ENCODE measurements at regions not wholly inside any gene's neighbourhood (a gene's known extent, or its start where the extent isn't known, plus 50 kb on each side); places are given as distances from the start of the nearest gene placed in this dataset.
"Not testable (repeated sequence)": the region's sequence is repeated elsewhere in the genome, so short reads cannot be mapped to it uniquely, and the experiment has no call there.

GRCh38 chr5:164317676-164318075, 812.3 kb downstream of the MAT2B start:
- DNase-seq: no peak

GRCh38 chr5:164319161-164319560, 813.7 kb downstream of the MAT2B start:
- DNase-seq: no peak

DNA sequence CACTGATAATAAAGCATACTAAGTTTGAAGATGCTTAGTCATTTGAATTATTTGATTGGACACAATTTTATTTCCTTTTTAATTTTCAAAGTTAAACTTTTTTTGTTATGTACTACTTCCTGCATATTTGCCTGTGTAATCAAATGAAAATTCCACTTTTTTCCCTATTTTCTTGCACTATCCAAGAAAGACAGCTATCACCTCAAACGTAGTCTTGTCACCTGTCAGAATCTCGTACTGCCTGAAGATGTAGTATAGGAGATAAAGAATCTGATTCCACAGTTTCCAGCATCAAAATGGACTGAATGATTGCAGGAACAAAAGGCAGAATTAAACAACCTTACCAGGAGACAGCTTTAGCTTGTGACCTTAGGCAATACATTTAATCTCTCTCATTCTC, 818.8 kb downstream of the MAT2B start:
- DNase-seq: no peak

DNA sequence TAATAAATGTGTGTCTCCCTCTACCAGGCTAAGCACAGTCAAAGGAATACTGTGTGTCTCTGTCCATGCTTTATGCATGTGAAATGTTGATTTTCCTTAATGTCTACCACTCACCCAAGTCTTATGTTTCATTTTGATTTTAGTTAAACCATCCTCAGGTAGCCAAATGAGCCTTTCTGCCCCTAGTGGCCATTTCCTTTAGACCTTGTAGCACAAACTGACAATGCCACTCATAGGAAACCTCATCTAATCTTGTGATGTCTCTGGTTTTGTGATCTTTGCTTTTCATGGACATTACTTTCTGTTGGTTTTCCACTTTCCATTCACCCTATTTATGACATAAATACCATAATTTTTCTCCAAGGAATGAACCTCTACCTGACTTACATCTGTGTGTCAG, 820.8 kb downstream of the MAT2B start:
- DNase-seq: no peak

DNA sequence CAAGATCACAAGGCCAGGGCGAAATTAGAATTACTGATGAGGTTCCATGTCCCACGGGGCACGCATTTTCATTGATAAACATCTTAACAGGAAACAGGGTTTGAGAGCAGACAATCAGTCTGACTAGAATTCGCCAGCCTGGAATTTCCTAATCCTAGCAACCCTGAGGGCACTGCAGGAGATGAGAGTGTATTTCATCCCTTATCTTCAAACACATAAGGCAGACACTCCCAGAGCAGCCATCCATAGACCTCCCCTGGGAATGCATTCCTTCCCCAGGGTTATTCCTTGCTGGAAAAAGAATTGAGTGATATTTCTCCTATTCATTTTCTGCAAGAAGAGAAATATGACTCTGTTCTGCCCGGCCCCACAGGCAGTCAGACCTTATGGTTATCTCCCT, 821.7 kb downstream of the MAT2B start:
- not testable (repeated sequence) for DNase-seq

GRCh38 chr5:164332349-164333196, 827.2 kb downstream of the MAT2B start:
- no peak for DNase-seq

- DNase-seq: no peak
These were observed 830.4 kb downstream of the MAT2B start for GRCh38 chr5:164335837-164336236.

DNA sequence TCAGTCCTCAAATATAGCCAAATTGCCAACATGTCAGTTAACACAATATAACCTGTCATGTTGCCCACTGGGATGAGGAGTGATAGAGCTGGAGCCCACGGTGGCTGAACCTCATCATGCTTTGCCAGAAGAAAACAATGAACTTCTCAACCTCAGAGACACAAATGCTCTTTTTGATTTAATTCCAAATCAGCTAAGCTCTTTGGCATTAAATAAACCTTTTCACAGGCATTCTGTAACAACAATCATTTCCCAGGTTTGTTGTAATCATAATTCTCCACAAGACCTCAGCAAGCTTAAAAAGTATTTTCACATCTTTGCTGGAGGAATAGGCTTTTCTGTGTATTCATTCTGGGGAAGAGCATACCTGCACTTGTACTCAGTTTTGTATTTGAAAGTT, 830.9 kb downstream of the MAT2B start:
- DNase-seq: no peak

GRCh38 chr5:164336906-164337305, 831.5 kb downstream of the MAT2B start:
- DNase-seq: no peak

- DNase-seq: no peak
These were observed 835.7 kb downstream of the MAT2B start for GRCh38 chr5:164341056-164341619.

DNA sequence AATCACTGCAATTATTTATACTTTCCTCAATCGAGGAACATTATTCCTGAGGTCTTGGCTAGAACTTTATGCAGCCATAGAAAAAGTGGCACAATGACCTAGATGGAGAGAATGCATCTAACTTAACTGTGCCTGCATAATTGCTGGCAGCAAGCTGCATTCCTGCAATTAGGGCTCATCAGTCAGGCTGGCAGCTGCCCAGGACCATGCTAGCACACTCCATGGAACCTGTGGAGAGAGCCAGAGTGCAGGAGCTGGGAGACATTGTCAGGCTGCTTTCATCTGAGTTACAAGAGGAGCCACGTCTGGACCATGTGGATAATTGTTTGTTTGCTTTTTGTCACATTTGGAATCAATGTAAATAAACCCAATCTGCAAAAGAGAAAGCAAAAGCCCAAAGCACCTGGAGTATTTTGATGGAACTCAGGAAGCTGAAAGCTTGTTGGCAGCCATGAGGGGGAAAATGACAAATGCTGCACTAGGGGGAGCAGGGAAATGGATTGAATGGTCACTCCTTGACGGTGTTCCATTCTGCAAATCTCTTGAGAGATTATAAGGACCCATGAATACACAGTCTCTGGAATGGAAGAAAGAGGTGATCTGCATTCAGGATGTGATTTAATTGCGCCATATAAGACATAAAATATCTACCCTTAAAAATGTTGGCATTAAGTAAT, 839.9 kb downstream of the MAT2B start:
- DNase-seq: no peak

GRCh38 chr5:164345853-164346252, 840.4 kb downstream of the MAT2B start:
- no peak for DNase-seq

GRCh38 chr5:164346785-164347630, 841.6 kb downstream of the MAT2B start:
- no peak for DNase-seq

DNA sequence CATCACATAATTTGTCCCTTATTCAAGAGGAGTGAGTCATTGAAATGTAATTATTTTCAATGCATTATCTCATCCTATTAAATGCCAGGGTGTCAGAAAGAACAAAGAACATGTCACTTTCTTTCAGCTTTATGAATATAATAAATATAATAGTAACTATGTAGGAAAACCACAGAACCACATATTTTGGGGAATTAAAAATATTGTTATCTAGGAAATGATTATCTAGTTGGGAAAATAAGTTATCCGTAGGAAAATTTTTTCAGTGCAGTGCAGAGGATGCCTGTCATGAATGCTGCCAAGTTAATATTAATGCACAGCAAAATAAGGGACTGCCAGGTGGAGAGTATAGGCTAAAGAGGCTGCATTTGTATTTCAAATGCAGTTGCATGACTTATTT, 844.8 kb downstream of the MAT2B start:
- no peak for DNase-seq

GRCh38 chr5:164351245-164351834, 845.9 kb downstream of the MAT2B start:
- no peak for DNase-seq

- no peak for DNase-seq
These were observed 847.3 kb downstream of the MAT2B start for GRCh38 chr5:164352695-164353094.

DNA sequence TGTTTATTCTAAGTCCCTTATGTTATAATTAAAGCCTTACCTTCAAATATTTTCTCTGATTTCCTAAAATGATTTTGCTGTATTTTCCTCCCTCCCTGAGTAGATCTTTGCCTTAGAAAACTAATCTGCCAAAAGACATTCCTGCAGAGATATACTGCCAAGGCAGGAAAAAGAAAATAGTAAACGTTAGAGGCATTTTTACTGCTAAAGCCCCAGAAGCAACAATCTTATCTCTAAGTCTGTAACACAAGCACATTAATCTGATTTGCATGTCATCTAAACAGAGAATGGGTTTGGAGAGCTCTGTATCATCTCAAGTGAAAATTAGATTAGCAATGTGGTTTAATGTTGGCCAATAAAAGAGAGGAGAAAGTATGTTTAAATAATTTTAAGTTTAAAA, 847.7 kb downstream of the MAT2B start:
- no peak for DNase-seq

DNA sequence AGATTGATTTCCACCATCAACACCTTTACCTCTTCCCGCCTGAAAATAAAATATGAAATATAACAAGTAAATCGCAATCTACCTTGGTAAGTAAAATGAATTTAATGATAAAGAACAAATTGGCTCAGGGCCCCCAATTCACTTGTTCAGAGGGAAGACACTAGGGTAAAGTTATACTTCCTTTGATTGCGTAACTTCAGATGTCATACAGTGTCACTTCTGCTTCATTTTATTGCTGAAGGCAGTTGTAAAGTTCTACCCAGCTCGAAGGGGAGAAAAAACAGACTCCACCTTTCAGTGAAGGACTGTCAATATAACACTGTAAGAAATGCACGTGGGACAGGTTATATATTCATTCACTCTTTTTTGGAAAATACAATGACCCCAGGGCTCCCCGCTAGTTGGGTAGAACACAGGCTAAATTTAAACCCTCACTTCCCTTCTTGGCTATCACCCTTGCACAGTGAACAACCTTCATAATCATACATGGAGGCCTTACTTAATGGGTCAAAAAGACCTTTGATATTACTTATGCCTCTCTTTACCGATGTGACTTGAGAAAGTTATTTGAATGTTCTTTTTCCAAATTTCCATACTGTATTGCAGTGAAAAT, 848.8 kb downstream of the MAT2B start:
- no peak for DNase-seq

DNA sequence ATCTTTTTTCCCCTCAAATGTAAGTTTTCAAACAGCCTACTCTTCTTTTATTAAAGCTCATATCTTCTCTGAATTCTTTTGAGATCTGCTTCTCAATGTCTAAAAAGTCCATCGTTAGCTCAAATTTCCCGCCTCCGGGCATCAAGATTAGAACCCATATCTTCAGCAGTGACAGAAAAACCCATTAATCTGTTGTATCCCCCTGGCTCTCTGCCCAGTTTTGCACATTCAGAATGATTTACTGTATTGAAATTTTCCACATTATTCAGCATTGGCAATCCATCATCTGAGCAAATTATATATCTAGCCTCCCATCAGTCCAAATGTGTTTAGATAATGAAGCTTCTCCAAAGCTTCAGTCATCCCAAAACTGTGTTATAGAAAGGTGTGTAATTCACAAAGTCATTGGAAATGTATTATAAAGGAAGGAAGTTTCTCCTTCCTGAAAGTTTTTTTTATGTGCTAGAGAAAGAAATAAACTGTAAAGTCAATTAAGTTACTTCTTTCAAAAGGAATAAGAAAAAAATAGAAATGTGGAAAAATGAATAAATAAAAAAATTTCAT, 849.9 kb downstream of the MAT2B start:
- DNase-seq: no peak

DNA sequence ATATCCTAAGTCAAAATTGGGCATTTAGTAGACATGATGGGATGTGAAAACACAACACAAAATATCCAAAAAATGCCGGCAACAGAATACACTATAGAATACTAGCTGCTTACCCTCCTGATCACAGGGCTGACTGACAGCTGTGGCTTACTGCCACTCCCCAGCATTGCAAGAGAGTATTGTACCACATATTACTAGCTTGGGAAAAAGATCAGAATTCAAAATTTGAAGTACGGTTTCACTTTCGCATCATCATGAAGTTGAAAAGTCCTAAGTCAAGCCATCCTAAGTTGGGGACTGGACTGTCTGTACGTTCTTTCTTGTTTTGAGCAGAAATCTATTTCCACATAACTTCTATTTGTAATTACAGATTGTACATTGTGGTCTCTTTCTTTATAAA, 851.4 kb downstream of the MAT2B start:
- no peak for DNase-seq

DNA sequence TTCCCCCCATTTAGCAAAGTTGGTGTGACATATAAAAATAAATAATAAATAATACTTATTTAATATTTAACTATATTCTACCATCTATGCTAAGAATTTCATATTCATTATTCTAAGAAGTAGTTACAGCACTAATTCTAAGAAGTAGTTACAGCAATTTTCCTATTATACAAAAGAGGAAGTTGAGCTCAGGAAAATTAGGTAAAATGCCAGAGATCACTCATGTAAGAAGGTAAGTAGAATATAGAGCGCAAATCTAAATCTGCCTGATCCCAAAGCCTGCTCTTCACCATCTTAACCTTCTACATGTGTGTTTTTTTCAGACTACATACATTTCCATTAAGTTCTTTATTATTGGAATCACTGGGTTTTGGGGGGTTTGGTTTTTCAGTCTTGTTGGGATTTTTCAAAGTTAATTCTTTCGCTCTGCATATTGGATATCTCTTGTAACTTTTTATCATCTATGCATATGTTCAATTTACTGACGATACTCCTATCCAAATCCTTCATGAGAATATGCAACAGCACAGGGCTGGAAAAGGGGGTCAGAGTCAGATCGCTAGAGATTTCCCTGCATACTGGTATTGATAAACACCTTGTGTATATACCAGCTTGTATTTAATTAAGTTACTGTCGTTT, 852.1 kb downstream of the MAT2B start:
- DNase-seq: no peak
